DND-41 (cell line): ENCODE measurements at regions not wholly inside any gene's neighbourhood (a gene's known extent, or its start where the extent isn't known, plus 50 kb on each side); places are given as distances from the start of the nearest gene placed in this dataset.
"Not testable (repeated sequence)": the region's sequence is repeated elsewhere in the genome, so short reads cannot be mapped to it uniquely, and the experiment has no call there.

Experiments used
- ATAC-seq: fragments of 200-7000 bp; cut with Tn5 transposase; 3 replicates; pipeline ENCODE4 v1.9.1; 2021; ENCODE audit warnings: low read depth; ENCODE audit not compliant: insufficient read depth
- DNase-seq: peaks from one replicate; pipeline ENCODE4 v3.0.0-alpha.2; 2020
- H2AFZ ChIP-seq: 2 replicates; pipeline ENCODE4 v1.6.0; 2012; ENCODE audit warnings: low read depth, low read length
- H3K27ac ChIP-seq: 2 replicates; pipeline ENCODE4 v1.5.1; 2012; ENCODE audit warnings: low read length, inconsistent platforms
- H3K27me3 ChIP-seq: fragments of 200-600 bp; sonication (generic); 2 replicates; pipeline ENCODE4 v1.6.0; 2012; ENCODE audit warnings: low read length, mild to moderate bottlenecking, inconsistent platforms; ENCODE audit not compliant: insufficient read depth, poor library complexity
- H3K36me3 ChIP-seq: 2 replicates; pipeline ENCODE4 v1.5.1; 2012; ENCODE audit warnings: low read length, inconsistent platforms; ENCODE audit not compliant: insufficient read depth
- H3K4me1 ChIP-seq: 2 replicates; pipeline ENCODE4 v1.5.1; 2012; ENCODE audit warnings: mild to moderate bottlenecking, low read length; ENCODE audit not compliant: insufficient read depth
- H3K4me2 ChIP-seq: 2 replicates; pipeline ENCODE4 v1.6.0; 2012; ENCODE audit warnings: mild to moderate bottlenecking, moderate library complexity, low read length, inconsistent platforms; ENCODE audit not compliant: insufficient read depth
- H3K4me3 ChIP-seq, 2 experiments: fragments of 200-600 bp in 1 of 2; shearing (Covaris generic) in 1 of 2; 2 replicates each; pipeline ENCODE4 v1.5.1; 2012 to 2016; ENCODE audit warnings: inconsistent platforms in 2 of 2, low read length in 2 of 2, mild to moderate bottlenecking in 2 of 2, low read depth in 1 of 2, moderate library complexity in 1 of 2
- H3K79me2 ChIP-seq: 2 replicates; pipeline ENCODE4 v1.6.0; 2012; ENCODE audit warnings: low read length, inconsistent platforms; ENCODE audit not compliant: insufficient read depth
- H3K9ac ChIP-seq: 2 replicates; pipeline ENCODE4 v1.6.0; 2012; ENCODE audit warnings: low read depth, mild to moderate bottlenecking, inconsistent platforms, low read length, moderate library complexity
- H3K9me3 ChIP-seq: 2 replicates; pipeline ENCODE4 v1.5.1; 2012; ENCODE audit warnings: low read length, moderate library complexity, mild to moderate bottlenecking, inconsistent platforms; ENCODE audit not compliant: insufficient read depth, severe bottlenecking
- H4K20me1 ChIP-seq: 2 replicates; pipeline ENCODE4 v1.6.0; 2012; ENCODE audit warnings: low read length; ENCODE audit not compliant: insufficient read depth
- EZH2 ChIP-seq: IDR thresholded peaks from 3 replicates; pipeline ENCODE4 v1.6.1; 2012; ENCODE audit warnings: borderline replicate concordance, low read depth, mild to moderate bottlenecking, moderate library complexity, low read length, inconsistent platforms; ENCODE audit not compliant: severe bottlenecking
- TF ChIP-seq, protein P1 (sequence below): IDR thresholded peaks from 2 replicates; pipeline ENCODE4 v1.5.1; 2012; ENCODE audit warnings: borderline replicate concordance, low read length, moderate library complexity, mild to moderate bottlenecking; ENCODE audit not compliant: poor library complexity, severe bottlenecking; ENCODE audit errors: extremely low read depth

DNA sequence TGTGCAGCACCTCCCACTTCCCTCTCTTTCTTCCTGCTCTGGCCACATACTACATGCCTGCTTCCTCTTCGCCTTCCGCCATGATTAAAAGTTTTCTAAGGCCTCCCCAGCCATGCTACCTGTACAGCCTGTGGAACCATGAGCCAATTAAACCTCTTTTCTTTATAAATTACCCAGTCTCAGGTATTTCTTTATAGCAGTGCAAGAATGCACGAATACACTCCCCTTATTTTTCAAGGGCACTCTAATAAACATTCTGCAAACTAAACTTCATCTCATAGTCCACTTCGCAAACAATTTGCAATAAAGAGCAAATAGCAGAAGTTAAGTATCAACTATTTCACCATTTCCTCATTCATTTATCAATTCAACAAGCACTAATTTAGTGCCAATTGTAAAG lies 351.3 kb downstream of the PID1 start:
- DNase-seq, result no peak
- Histone ChIP-seq H3K27ac (no peak overlapping the region), H3K9ac (no peak overlapping the region), H4K20me1 (no peaks in the 10 kb centered on the region), H3K4me2 (no peak overlapping the region), H2AFZ (no peak overlapping the region), H3K4me1 (no peaks in the 10 kb centered on the region), H3K4me3 (no peak overlapping the region), H3K27me3 (no peaks in the 10 kb centered on the region), H3K79me2 (no peaks in the 10 kb centered on the region), H3K9me3 (no peaks in the 10 kb centered on the region), H3K36me3 (no peaks in the 10 kb centered on the region)
- TF ChIP-seq, protein P1, sequence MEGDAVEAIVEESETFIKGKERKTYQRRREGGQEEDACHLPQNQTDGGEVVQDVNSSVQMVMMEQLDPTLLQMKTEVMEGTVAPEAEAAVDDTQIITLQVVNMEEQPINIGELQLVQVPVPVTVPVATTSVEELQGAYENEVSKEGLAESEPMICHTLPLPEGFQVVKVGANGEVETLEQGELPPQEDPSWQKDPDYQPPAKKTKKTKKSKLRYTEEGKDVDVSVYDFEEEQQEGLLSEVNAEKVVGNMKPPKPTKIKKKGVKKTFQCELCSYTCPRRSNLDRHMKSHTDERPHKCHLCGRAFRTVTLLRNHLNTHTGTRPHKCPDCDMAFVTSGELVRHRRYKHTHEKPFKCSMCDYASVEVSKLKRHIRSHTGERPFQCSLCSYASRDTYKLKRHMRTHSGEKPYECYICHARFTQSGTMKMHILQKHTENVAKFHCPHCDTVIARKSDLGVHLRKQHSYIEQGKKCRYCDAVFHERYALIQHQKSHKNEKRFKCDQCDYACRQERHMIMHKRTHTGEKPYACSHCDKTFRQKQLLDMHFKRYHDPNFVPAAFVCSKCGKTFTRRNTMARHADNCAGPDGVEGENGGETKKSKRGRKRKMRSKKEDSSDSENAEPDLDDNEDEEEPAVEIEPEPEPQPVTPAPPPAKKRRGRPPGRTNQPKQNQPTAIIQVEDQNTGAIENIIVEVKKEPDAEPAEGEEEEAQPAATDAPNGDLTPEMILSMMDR, result no peak
- TF ChIP-seq EZH2, result no peak
- no peak for ATAC-seq

DNA sequence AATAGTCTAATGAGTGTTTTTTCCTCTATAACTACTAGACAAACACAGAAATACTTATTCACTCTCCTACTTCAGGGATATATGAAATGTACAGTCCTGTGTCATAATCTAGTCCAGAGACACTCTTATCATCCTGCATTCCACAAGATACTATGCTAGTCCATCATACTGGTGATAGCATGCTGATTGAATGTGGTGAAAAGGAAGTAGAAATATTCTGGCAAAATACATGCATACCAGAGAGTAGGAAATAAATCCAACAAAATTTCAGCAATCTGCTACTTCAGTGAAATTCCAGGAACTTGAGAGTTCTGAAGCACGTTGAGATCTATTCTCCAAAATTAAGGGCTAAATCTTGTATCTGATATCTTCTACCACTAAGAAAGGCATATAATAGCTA lies 353.9 kb downstream of the PID1 start:
- Histone ChIP-seq H3K79me2 (no peaks in the 10 kb centered on the region), H3K4me2 (no peak overlapping the region), H3K4me3 (no peak overlapping the region), H3K36me3 (no peaks in the 10 kb centered on the region), H3K4me1 (no peaks in the 10 kb centered on the region), H3K27ac (no peak overlapping the region), H3K9ac (no peak overlapping the region), H3K9me3 (no peaks in the 10 kb centered on the region), H3K27me3 (no peaks in the 10 kb centered on the region), H4K20me1 (no peaks in the 10 kb centered on the region), H2AFZ (no peak overlapping the region)
- DNase-seq, result no peak
- no peak for ATAC-seq
- TF ChIP-seq EZH2, result no peak
- TF ChIP-seq, protein P1, result no peak

DNA sequence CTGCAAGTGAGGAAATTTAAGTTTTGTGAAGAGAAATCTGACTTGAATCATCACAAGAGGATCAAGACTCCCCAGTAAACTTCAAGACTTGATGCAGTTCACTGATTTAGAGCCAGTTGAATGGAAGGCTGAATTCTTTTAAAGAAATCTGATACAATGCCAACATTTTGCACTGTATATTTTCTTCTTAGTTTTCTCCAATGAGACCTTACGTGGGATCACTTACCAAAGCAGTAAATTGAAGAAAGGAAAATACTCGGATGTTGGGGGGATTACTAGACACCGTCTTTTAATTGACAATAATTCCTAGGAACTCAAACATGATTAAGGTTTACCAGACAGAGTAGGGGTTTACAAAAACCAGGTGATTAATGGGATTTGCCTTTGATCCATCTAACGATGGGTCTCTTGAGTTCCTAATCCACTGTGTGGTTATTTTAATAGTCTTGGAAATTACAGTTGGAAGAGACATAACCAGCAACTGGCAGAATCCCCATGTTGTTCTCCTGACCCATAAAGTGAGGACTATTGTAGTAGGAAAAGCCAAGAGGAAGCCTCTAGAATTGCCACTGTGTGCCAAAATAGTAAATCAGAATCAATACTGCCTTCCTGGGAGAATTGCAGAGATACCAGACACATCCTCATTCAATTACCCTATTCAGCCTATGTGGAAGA lies 354.5 kb downstream of the PID1 start:
- H3K9ac ChIP-seq, result no peak overlapping the region
- no peaks in the 10 kb centered on the region for H3K79me2 ChIP-seq
- no peak for TF ChIP-seq EZH2
- TF ChIP-seq, protein P1, result no peak
- H3K4me1 ChIP-seq, result no peaks in the 10 kb centered on the region
- no peaks in the 10 kb centered on the region for H3K9me3 ChIP-seq
- H3K36me3 ChIP-seq, result no peaks in the 10 kb centered on the region
- no peak overlapping the region for H3K27ac ChIP-seq
- H3K4me2 ChIP-seq, result no peak overlapping the region
- ATAC-seq, result no peak
- H4K20me1 ChIP-seq, result no peaks in the 10 kb centered on the region
- no peaks in the 10 kb centered on the region for H3K27me3 ChIP-seq
- no peak overlapping the region for H2AFZ ChIP-seq
- no peak overlapping the region for H3K4me3 ChIP-seq
- no peak for DNase-seq

DNA sequence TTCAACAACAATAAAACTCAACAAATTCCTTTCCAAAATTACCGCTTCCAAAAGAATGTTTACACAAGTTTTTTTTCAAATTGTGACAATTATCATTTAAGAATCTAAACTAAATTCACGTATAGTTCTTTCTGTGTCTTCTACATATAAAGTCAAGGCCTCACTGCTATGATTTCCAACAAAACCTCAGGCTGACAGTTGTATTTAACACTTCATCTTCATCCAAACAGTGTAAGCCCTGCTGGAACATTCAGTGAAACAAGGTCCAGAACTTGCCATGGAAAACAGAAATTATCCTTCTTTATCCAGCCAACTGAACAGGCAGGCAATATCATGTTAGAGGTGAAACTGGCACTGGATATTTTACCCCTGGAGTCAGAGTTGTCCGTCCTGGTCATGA lies 357.9 kb downstream of the PID1 start:
- no peaks in the 10 kb centered on the region for H3K27me3 ChIP-seq
- no peak overlapping the region for H3K9ac ChIP-seq
- no peak for TF ChIP-seq EZH2
- no peak overlapping the region for H3K4me2 ChIP-seq
- H4K20me1 ChIP-seq, result no peaks in the 10 kb centered on the region
- ATAC-seq, result no peak
- no peak overlapping the region for H2AFZ ChIP-seq
- H3K4me1 ChIP-seq, result no peaks in the 10 kb centered on the region
- H3K27ac ChIP-seq, result no peak overlapping the region
- H3K4me3 ChIP-seq, result no peak overlapping the region
- H3K79me2 ChIP-seq, result no peaks in the 10 kb centered on the region
- no peak for DNase-seq
- H3K9me3 ChIP-seq, result no peaks in the 10 kb centered on the region
- H3K36me3 ChIP-seq, result no peaks in the 10 kb centered on the region

DNA sequence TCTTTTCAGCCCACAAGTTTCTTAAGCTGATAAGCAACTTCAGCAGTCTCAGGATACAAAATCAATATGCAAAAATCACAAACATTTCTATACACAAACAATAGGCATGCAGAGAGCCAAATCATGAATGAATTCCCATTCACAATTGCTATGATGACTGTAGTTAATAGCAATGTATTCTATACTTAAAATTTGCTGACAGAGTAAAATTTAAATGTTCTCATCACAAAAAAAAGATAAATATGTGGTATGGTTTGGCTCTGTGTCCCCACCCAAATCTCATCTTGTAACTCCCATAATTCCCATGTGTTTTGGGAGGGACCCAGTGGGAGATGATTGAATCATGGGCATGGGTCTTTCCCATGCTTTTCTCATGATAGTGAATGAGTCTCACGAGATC lies 360.2 kb downstream of the PID1 start:
- H2AFZ ChIP-seq, H4K20me1 ChIP-seq, H3K4me1 ChIP-seq, H3K27ac ChIP-seq, H3K9me3 ChIP-seq, H3K4me3 ChIP-seq, H3K27me3 ChIP-seq, ATAC-seq, DNase-seq, H3K79me2 ChIP-seq, H3K4me2 ChIP-seq, H3K9ac ChIP-seq, H3K36me3 ChIP-seq: not testable (repeated sequence)
